HL-60 (cell line): ENCODE measurements at regions not wholly inside any gene's neighbourhood (a gene's known extent, or its start where the extent isn't known, plus 50 kb on each side); places are given as distances from the start of the nearest gene placed in this dataset.

Source experiments
- DNase-seq, 2 experiments: peaks; one replicate each; pipeline ENCODE4 v3.0.0-alpha.2; 2010 to 2020; ENCODE audit warnings: low read depth in 1 of 2, low spot score in 1 of 2
- H3K27ac ChIP-seq: fragments of 250-450 bp; sonication (Bioruptor Pico); replicated peaks from 2 replicates; pipeline ENCODE4 v1.5.1; 2020; ENCODE audit warnings: mild to moderate bottlenecking, moderate library complexity
- H3K27me3 ChIP-seq: fragments of 250-450 bp; sonication (Bioruptor Pico); 2 replicates; pipeline ENCODE4 v1.5.1; 2021; ENCODE audit warnings: mild to moderate bottlenecking, moderate library complexity; ENCODE audit not compliant: insufficient read depth, poor library complexity, severe bottlenecking
- H3K4me3 ChIP-seq: replicated peaks from 2 replicates; pipeline ENCODE4 v1.5.1; 2011; ENCODE audit warnings: mild to moderate bottlenecking, control low read depth, low read length; ENCODE audit not compliant: insufficient read depth
- CTCF ChIP-seq: IDR thresholded peaks from one replicate; pipeline ENCODE4 v1.5.1; 2011; ENCODE audit warnings: low read length, control low read depth, inconsistent platforms; ENCODE audit not compliant: insufficient read depth
- GABPA ChIP-seq: IDR thresholded peaks from 2 replicates; pipeline ENCODE4 v1.6.1; 2012; ENCODE audit warnings: low read depth
- POLR2AphosphoS5 ChIP-seq: IDR thresholded peaks from 2 replicates; pipeline ENCODE4 v1.6.1; 2012; ENCODE audit warnings: low read depth
- SPI1 ChIP-seq: IDR thresholded peaks from 2 replicates; pipeline ENCODE4 v1.6.1; 2012; ENCODE audit warnings: low read depth, mild to moderate bottlenecking, borderline replicate concordance
- TF ChIP-seq, protein P1 (sequence below): IDR thresholded peaks from 2 replicates; pipeline ENCODE4 v1.6.1; 2012; ENCODE audit warnings: low read depth; ENCODE audit not compliant: insufficient replicate concordance

DNA sequence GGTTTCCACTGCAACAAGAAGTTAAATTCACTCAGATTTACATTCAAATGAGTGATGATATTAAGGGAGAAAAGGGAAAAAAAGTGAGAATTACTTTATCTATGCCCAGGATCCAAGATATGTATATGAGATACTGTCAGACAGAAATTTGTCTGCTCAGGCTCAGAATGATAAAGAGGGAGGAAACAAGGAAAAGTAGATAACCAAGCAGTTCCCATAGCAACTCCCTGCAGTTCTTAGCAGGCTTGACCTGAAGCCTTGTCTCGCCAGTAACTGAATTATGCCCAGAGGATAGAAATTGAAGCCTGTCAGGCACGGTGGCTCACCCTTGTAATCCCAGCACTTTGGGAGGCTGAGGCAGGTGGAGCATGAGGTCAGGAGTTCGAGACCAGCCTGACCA is 304.4 kb downstream of the TLE1 start:
- no peak overlapping the region for H3K27ac ChIP-seq
- no peak for DNase-seq
- H3K27me3 ChIP-seq, result no peaks in the 10 kb centered on the region
- TF ChIP-seq, protein P1, sequence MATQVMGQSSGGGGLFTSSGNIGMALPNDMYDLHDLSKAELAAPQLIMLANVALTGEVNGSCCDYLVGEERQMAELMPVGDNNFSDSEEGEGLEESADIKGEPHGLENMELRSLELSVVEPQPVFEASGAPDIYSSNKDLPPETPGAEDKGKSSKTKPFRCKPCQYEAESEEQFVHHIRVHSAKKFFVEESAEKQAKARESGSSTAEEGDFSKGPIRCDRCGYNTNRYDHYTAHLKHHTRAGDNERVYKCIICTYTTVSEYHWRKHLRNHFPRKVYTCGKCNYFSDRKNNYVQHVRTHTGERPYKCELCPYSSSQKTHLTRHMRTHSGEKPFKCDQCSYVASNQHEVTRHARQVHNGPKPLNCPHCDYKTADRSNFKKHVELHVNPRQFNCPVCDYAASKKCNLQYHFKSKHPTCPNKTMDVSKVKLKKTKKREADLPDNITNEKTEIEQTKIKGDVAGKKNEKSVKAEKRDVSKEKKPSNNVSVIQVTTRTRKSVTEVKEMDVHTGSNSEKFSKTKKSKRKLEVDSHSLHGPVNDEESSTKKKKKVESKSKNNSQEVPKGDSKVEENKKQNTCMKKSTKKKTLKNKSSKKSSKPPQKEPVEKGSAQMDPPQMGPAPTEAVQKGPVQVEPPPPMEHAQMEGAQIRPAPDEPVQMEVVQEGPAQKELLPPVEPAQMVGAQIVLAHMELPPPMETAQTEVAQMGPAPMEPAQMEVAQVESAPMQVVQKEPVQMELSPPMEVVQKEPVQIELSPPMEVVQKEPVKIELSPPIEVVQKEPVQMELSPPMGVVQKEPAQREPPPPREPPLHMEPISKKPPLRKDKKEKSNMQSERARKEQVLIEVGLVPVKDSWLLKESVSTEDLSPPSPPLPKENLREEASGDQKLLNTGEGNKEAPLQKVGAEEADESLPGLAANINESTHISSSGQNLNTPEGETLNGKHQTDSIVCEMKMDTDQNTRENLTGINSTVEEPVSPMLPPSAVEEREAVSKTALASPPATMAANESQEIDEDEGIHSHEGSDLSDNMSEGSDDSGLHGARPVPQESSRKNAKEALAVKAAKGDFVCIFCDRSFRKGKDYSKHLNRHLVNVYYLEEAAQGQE, result no peak
- no peak for TF ChIP-seq POLR2AphosphoS5
- no peak for TF ChIP-seq SPI1
- TF ChIP-seq CTCF, result no peak
- no peak for TF ChIP-seq GABPA
- no peak overlapping the region for H3K4me3 ChIP-seq

DNA sequence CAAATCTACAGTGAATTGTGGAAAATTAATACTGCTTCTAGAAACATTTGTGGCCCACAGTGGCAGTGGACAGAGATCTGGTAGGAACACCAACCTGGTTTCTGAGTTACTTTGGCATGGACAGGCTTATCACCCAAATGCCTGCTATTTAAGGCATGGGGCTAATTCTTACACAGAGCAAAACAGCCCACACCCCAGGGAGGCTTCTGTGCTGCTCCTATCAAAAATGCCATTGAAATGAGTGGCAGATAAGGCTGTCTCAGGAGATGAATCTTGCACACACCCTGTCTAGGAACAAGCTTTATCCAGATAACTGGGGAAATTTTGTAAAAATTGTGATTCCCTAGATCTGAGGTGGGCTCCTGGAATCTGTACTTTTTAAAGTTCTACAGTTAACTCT is 307.1 kb downstream of the TLE1 start:
- TF ChIP-seq, protein P1, result no peak
- TF ChIP-seq CTCF (no peak), GABPA (no peak), POLR2AphosphoS5 (no peak), SPI1 (no peak)
- Histone ChIP-seq H3K27ac (no peak overlapping the region), H3K4me3 (no peak overlapping the region)

GRCh38 chr9:81381694-81382093 is 307.7 kb downstream of the TLE1 start:
- no peak for DNase-seq
- TF ChIP-seq CTCF (no peak), POLR2AphosphoS5 (no peak), GABPA (no peak), SPI1 (no peak)
- TF ChIP-seq, protein P1, result no peak
- no peaks in the 10 kb centered on the region for H3K27me3 ChIP-seq
- H3K4me3 ChIP-seq, result no peak overlapping the region
- no peak overlapping the region for H3K27ac ChIP-seq

More for the DNA sequence above, 307.1 kb downstream of the TLE1 start:
- no peak for DNase-seq
- H3K27me3 ChIP-seq, result no peaks in the 10 kb centered on the region
